ENCODE measurements at regions not wholly inside any gene's neighbourhood (a gene's known extent, or its start where the extent isn't known, plus 50 kb on each side); places are given as distances from the start of the nearest gene placed in this dataset.

DNA sequence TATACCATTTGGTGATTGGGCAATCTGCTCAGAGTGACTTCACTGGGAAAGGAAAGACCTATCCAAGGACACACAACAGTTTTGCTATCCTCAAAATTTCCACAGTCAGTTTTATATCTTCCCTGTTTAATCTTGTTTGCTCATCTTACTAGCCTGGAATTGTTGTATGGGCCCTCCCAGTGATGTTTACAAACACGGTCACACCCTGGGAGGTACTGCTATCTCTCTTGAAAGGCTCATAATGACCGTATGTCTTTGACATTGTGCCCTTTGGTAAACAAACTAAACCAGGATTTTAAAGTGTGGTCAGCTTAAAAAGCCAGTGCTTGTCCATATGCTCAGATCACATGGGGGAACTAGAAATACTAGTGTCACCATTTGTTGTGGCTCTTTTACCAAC is 277.0 kb downstream of the CDH2 start:
- DNase-seq (ENCODE audit: low read depth in 4 of 4, low spot score in 2 of 4) = no peak

GRCh38 chr18:27894746-27895145 is 282.2 kb downstream of the CDH2 start:
- DNase-seq (ENCODE audit: low read depth in 4 of 4, low spot score in 2 of 4) = no peak

GRCh38 chr18:27887711-27888495 is 289.0 kb downstream of the CDH2 start:
- no peak for DNase-seq (ENCODE audit: low read depth in 4 of 4, low spot score in 2 of 4)

DNA sequence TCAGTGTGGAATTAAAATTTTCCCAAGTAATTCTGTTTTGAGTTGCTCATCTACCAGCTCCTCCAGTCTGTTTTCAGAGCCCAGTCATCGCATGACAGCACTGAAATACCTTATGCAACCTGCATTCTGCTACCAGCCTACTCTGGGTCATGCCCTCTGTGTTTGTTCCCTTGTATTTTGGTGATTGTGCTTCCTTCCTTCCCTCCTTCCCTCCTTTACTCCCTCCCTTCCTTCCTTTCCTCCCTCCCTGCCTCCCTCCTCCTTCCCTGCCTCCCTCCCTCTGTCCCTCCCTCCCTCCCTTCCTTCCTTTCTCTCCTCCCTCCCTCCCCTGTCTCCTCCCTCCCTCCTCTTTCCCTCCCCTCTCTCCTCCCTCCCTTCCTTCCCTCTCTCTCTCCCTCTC is 289.6 kb downstream of the CDH2 start:
- no peak for DNase-seq (ENCODE audit: low read depth in 4 of 4, low spot score in 2 of 4)

GRCh38 chr18:27879540-27879939 is 297.4 kb downstream of the CDH2 start:
- no peak for DNase-seq (ENCODE audit: low read depth in 4 of 4, low spot score in 2 of 4)

DNA sequence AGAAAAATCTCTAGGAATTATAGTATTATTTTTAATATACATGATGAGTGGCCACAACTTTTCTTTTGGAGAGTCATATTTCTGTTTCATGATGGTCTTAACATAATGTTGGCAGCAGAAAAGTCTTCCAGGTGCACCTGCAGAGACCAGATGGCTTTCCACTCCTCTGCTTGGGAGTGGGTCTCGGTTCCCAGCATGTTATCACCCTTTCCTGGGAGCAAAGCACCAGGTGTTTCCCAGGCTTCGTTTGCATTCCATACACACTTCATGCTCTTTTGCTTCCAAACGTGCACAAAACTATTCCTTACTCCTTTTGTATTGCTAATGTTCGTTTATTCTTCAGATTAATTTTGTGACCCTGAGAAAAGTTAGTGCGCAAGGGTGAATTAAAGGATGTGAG is 305.2 kb downstream of the CDH2 start:
- DNase-seq (ENCODE audit: low read depth in 4 of 4, low spot score in 2 of 4) = no peak

GRCh38 chr18:27869735-27870134 is 307.2 kb downstream of the CDH2 start:
- no peak for DNase-seq (ENCODE audit: low read depth in 4 of 4, low spot score in 2 of 4)

- DNase-seq (ENCODE audit: low read depth in 4 of 4, low spot score in 2 of 4) = no peak
Measured at GRCh38 chr18:27865431-27865830, 311.5 kb downstream of the CDH2 start.

DNA sequence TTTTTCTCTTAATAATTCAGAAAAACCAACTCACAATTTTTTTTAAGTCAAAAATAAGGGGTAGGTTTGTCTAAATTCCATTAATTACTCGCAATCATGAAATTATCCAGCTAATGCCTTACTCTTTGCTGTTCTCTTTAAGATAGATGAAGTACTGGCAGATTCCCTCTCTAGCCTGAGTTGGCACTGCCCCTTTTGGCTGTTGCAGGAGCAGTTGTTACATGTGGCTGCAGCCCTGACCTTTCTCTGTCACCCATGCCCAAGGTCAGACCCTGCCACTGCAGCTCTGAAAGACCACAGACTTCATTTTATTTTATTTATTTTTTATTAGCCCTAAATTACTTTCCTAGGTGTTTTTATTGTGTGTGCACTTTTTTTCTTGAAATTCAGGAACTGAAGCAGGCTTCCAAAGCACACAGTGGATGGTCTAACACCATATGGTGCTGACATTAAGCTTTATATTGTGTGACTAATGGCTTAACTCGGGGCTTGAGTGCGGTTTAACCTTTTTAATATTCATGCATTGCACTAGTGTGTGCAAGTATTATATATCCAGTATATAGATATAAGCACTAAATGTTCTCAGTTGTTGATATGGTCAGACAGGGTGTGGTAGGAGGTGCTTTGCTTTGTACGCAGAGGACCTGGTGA is 313.0 kb downstream of the CDH2 start:
- no peak for DNase-seq (ENCODE audit: low read depth in 4 of 4, low spot score in 2 of 4)

GRCh38 chr18:27862041-27862682 is 314.8 kb downstream of the CDH2 start:
- DNase-seq (ENCODE audit: low read depth in 4 of 4, low spot score in 2 of 4) = no peak

GRCh38 chr18:27861539-27861938 is 315.4 kb downstream of the CDH2 start:
- DNase-seq (ENCODE audit: low read depth in 4 of 4, low spot score in 2 of 4) = no peak

GRCh38 chr18:27860701-27861107 is 316.2 kb downstream of the CDH2 start:
- no peak for DNase-seq (ENCODE audit: low read depth in 4 of 4, low spot score in 2 of 4)

- DNase-seq (ENCODE audit: low read depth in 4 of 4, low spot score in 2 of 4) = no peak
Measured at GRCh38 chr18:27860011-27860410, 316.9 kb downstream of the CDH2 start.

DNA sequence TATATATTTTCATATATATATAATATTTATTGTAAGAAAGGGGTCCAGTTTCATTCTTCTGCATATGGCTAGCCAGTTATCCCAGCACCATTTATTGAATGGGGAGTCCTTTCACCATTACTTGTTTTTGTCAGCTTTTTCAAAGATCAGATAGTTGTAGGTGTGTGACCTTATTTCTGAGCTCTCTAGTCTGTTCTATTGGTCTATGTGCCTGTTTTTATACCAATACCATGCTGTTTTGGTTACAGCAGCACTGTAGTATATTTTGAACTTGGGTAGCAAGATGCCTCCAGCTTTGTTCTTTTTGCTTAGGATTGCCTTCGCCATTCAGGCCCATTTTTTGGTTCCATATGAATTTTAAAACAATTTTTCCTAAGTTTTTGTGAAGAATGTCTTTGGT is 320.1 kb downstream of the CDH2 start:
- no peak for DNase-seq (ENCODE audit: low read depth in 4 of 4, low spot score in 2 of 4)

DNA sequence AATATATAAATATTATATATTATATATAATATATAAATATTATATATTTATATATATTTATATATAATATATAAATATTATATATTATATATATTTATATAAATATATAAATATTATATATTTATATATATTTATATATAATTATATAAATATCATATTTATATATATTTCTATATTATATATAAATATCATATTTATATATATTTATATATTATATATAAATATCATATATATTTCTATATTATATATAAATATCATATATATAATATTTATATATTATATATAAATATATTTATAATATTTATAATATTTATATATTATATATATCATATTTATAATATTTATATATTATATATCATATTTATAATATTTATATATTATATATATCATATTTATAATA is 321.4 kb downstream of the CDH2 start:
- no peak for DNase-seq (ENCODE audit: low read depth in 4 of 4, low spot score in 2 of 4)

GRCh38 chr18:27854631-27855030 is 322.3 kb downstream of the CDH2 start:
- no peak for DNase-seq (ENCODE audit: low read depth in 4 of 4, low spot score in 2 of 4)

DNA sequence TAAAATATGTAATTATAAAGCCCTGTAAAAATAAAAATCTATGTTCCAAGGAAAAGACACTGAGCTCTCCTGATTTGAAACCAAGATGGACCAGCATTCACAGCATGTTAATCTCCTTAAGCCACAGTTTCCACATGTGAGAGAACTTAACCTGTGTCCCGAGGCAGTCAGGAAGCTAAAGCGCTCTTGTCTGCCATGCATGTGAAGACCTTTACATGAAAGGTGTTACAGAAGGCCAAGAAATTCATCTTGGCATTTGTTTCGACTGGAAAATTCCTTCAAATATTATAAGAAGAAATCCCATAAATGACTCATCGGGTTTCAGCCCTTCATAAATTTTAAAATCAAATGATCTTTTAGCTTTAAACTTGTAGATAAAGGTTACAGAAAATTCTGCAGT is 328.6 kb downstream of the CDH2 start:
- DNase-seq (ENCODE audit: low read depth in 4 of 4, low spot score in 2 of 4) = no peak

DNA sequence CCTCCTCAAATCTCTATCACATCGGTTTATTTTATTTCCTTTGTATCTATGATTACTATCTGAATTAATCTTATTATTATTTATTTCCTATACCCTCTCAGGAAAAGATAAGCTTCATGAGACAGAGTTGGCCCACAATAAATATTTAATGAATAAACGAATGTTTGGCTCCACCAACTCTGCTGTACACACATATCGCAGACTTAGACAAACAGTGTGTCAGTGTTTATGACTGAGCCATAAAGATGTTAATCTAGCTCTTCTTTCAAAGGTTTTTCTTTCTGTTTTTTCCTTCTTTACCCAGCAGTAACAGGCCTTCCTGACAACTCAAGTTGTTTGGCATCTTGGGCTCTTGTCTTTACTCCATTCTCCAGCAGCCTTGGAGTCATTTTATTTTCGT is 329.5 kb downstream of the CDH2 start:
- no peak for DNase-seq (ENCODE audit: low read depth in 4 of 4, low spot score in 2 of 4)

DNA sequence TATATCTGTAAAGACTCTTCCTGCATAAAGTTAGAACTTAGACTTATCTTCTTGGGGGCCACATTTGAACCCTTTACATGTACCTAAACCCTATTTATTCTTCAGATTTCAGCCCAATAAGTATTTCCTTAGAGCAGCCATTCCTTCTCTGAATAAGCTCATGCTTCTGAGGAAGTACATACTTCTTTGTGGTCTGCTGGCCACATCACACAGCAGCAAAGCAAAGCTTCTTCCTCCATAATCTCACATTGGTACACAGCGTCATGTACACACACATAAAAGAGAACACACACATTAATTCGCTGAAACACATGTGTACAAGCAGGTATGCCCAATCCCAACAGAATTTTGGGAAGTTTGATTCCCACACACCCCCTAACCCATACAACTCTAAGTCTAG is 331.0 kb downstream of the CDH2 start:
- DNase-seq (ENCODE audit: low read depth in 4 of 4, low spot score in 2 of 4) = no peak

DNA sequence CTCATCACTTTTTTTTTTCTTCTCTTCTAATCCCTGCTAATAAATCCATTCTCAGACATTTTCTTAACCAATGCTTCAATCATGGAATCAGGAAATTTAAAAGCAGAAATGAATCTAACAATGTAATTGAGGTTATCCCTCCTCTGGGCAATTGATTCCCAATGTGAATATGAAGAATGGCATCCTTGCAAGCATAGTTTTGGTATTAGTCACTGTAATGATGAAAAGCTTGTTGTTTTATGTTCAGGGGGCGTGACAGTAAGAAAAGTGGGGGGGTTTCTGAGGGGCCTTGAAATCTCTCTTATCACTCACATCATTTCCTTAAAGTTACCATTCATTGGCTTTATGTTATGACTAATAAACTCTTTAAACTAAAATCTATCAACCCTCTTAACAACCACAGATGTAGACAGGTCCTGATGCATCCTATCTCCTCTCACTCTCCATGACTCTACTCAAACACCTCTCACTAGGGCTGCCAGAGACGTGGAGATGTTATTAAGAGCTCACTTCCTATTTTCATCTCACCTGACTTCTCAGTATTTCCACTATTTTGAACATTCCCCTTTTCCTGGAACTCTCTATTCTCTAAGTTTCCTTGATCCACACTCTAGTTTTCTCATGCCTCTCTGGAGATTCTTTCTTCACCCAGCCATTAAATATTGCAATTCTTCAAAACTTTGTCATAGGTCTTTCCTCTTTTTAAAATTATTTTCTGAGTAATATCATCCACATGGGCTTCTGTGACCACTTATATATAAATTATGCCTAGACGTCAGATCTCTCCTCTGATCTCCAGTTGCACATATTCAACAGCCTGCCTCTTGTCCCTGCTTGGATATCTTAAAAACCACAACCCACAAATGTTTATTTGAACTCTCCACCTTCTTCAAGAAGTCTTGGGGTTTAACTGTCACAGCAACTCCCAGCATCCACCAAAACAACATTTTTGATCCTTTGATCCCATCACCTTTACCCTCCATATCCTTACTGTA is 332.9 kb downstream of the CDH2 start:
- DNase-seq (ENCODE audit: low read depth in 4 of 4, low spot score in 2 of 4) = no peak

- no peak for DNase-seq (ENCODE audit: low read depth in 4 of 4, low spot score in 2 of 4)
Measured at GRCh38 chr18:27839141-27839540, 337.8 kb downstream of the CDH2 start.

Data from left renal cortex interstitium (tissue), 4 donors.